Vagina (tissue), 2 donors: ENCODE measurements at regions not wholly inside any gene's neighbourhood (a gene's known extent, or its start where the extent isn't known, plus 50 kb on each side); places are given as distances from the start of the nearest gene placed in this dataset.

ENCODE experiments used
- POLR2A ChIP-seq, 2 donors: fragments of 450-650 bp; IDR thresholded peaks; one replicate each; pipeline ENCODE4 v1.6.1; 2017; ENCODE audit warnings: antibody characterized with exemption in 2 of 2, mild to moderate bottlenecking in 2 of 2, moderate library complexity in 2 of 2
- POLR2AphosphoS5 ChIP-seq, 2 donors: sonication (generic); formaldehyde crosslinking; IDR thresholded peaks; one replicate each; pipeline ENCODE4 v1.9.0; 2017; ENCODE audit warnings: antibody characterized with exemption in 2 of 2, mild to moderate bottlenecking in 2 of 2, low read depth in 1 of 2; ENCODE audit not compliant: insufficient read depth in 1 of 2
- TF ChIP-seq, protein P1 (sequence below), 3 experiments: fragments of 450-650 bp in 2 of 3; fragments of 200-600 bp in 1 of 3; sonication (generic) in 1 of 3; IDR thresholded peaks; one replicate each; pipeline ENCODE4 v1.5.1; 2017 to 2019; ENCODE audit warnings: antibody characterized with exemption in 3 of 3, mild to moderate bottlenecking in 2 of 3, moderate library complexity in 2 of 3

DNA sequence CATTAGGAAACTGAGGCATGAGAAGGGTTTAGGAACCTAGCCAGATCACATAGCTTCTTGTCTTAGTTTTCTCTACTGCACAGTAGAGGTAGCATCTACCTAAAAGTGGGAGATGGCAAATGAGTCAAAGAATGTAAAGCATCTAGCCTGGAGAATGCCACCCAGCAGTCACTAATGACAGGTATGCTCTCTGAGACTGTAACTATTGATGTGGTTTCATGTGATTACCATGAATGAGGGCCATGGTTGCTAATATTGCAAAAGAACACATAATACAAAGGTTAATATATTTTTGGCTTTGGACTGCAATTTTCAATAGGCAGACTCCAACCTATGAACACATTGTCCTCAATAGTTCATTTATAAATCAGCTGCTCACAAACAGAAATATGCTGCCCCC lies 389.9 kb downstream of the GRIN2B start:
- TF ChIP-seq, protein P1, sequence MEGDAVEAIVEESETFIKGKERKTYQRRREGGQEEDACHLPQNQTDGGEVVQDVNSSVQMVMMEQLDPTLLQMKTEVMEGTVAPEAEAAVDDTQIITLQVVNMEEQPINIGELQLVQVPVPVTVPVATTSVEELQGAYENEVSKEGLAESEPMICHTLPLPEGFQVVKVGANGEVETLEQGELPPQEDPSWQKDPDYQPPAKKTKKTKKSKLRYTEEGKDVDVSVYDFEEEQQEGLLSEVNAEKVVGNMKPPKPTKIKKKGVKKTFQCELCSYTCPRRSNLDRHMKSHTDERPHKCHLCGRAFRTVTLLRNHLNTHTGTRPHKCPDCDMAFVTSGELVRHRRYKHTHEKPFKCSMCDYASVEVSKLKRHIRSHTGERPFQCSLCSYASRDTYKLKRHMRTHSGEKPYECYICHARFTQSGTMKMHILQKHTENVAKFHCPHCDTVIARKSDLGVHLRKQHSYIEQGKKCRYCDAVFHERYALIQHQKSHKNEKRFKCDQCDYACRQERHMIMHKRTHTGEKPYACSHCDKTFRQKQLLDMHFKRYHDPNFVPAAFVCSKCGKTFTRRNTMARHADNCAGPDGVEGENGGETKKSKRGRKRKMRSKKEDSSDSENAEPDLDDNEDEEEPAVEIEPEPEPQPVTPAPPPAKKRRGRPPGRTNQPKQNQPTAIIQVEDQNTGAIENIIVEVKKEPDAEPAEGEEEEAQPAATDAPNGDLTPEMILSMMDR (IDR thresholded peaks at IDR 0.05) = no peak
- no peak for TF ChIP-seq POLR2A (IDR thresholded peaks at IDR 0.05)
- TF ChIP-seq POLR2AphosphoS5 (IDR thresholded peaks at IDR 0.05; ENCODE audit: insufficient read depth in 1 of 2, low read depth in 1 of 2) = no peak
